ENCODE measurements at regions not wholly inside any gene's neighbourhood (a gene's known extent, or its start where the extent isn't known, plus 50 kb on each side); places are given as distances from the start of the nearest gene placed in this dataset.

DNA sequence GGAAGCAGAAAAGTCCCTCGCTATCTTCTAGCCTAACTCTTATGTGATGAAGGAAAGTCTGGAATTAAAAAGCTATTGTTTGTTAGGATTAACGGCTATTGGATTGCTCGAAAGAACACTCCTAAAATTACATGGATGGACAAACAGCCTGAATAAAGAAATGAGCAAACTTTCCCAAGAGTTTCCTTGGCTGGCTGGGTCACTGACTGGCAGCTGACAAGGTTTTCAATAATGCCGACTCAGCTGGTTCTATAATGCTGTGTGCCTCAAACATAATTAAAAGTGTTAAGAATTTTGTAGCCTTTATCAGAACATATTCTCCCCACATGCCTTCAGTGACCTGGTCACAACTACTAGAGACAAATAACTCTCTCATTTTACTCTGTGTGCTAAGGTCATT is 142.9 kb upstream of the ADAMTS9 start (continued):
- TF ChIP-seq, protein P1, sequence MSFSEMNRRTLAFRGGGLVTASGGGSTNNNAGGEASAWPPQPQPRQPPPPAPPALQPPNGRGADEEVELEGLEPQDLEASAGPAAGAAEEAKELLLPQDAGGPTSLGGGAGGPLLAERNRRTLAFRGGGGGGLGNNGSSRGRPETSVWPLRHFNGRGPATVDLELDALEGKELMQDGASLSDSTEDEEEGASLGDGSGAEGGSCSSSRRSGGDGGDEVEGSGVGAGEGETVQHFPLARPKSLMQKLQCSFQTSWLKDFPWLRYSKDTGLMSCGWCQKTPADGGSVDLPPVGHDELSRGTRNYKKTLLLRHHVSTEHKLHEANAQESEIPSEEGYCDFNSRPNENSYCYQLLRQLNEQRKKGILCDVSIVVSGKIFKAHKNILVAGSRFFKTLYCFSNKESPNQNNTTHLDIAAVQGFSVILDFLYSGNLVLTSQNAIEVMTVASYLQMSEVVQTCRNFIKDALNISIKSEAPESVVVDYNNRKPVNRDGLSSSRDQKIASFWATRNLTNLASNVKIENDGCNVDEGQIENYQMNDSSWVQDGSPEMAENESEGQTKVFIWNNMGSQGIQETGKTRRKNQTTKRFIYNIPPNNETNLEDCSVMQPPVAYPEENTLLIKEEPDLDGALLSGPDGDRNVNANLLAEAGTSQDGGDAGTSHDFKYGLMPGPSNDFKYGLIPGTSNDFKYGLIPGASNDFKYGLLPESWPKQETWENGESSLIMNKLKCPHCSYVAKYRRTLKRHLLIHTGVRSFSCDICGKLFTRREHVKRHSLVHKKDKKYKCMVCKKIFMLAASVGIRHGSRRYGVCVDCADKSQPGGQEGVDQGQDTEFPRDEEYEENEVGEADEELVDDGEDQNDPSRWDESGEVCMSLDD (tag by site-specific recombination; IDR thresholded peaks at IDR 0.05), result no peak
- TF ChIP-seq, protein P2, sequence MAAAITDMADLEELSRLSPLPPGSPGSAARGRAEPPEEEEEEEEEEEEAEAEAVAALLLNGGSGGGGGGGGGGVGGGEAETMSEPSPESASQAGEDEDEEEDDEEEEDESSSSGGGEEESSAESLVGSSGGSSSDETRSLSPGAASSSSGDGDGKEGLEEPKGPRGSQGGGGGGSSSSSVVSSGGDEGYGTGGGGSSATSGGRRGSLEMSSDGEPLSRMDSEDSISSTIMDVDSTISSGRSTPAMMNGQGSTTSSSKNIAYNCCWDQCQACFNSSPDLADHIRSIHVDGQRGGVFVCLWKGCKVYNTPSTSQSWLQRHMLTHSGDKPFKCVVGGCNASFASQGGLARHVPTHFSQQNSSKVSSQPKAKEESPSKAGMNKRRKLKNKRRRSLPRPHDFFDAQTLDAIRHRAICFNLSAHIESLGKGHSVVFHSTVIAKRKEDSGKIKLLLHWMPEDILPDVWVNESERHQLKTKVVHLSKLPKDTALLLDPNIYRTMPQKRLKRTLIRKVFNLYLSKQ (tag by site-specific recombination; IDR thresholded peaks at IDR 0.05; ENCODE audit: borderline replicate concordance), result no peak
- TF ChIP-seq ZNF433 (tag by site-specific recombination; IDR thresholded peaks at IDR 0.05; ENCODE audit: low read depth) (no peak), ZNF311 (tag by site-specific recombination; IDR thresholded peaks at IDR 0.05; ENCODE audit: borderline replicate concordance) (no peak), ZNF473 (tag by site-specific recombination; IDR thresholded peaks at IDR 0.05) (no peak), ZNF555 (tag by site-specific recombination; conservative IDR thresholded peaks at IDR 0.05) (no peak), OSR2 (tag by site-specific recombination; IDR thresholded peaks at IDR 0.05) (no peak)
- TF ChIP-seq, protein P3, sequence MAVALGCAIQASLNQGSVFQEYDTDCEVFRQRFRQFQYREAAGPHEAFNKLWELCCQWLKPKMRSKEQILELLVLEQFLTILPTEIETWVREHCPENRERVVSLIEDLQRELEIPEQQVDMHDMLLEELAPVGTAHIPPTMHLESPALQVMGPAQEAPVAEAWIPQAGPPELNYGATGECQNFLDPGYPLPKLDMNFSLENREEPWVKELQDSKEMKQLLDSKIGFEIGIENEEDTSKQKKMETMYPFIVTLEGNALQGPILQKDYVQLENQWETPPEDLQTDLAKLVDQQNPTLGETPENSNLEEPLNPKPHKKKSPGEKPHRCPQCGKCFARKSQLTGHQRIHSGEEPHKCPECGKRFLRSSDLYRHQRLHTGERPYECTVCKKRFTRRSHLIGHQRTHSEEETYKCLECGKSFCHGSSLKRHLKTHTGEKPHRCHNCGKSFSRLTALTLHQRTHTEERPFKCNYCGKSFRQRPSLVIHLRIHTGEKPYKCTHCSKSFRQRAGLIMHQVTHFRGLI (tag by site-specific recombination; IDR thresholded peaks at IDR 0.05), result no peak

DNA sequence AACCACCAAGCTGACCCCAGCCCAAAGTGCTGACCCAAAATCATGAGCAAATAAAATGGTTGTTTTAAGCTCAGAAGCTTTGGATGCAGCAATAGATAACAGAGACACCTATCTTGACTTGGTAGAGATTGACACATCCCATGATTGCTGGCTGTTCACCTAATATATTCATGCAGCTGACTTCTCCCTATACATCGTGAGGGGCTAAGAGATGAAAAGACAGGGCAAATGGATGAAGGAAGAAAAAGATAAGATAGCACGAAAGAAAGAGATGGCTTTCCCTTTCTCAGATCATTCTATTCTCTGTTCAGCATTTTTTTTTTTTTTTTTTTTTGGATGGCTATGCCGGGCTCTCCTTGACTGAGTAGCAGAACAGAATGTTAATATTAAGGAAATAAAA is 141.5 kb upstream of the ADAMTS9 start:
- no peaks in the 10 kb centered on the region for H3K4me1 ChIP-seq (ENCODE audit: control insufficient read depth, insufficient read depth, low read length)
- TF ChIP-seq ZNF248 (tag by site-specific recombination; IDR thresholded peaks at IDR 0.05) (no peak), BCL11B (tag by site-specific recombination; IDR thresholded peaks at IDR 0.05; ENCODE audit: low read depth) (no peak), ZNF624 (tag by site-specific recombination; IDR thresholded peaks at IDR 0.05) (no peak)
- TF ChIP-seq, protein P4, sequence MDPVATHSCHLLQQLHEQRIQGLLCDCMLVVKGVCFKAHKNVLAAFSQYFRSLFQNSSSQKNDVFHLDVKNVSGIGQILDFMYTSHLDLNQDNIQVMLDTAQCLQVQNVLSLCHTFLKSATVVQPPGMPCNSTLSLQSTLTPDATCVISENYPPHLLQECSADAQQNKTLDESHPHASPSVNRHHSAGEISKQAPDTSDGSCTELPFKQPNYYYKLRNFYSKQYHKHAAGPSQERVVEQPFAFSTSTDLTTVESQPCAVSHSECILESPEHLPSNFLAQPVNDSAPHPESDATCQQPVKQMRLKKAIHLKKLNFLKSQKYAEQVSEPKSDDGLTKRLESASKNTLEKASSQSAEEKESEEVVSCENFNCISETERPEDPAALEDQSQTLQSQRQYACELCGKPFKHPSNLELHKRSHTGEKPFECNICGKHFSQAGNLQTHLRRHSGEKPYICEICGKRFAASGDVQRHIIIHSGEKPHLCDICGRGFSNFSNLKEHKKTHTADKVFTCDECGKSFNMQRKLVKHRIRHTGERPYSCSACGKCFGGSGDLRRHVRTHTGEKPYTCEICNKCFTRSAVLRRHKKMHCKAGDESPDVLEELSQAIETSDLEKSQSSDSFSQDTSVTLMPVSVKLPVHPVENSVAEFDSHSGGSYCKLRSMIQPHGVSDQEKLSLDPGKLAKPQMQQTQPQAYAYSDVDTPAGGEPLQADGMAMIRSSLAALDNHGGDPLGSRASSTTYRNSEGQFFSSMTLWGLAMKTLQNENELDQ (tag by site-specific recombination; IDR thresholded peaks at IDR 0.05; ENCODE audit: low read depth), result no peak
- TF ChIP-seq, protein P5, sequence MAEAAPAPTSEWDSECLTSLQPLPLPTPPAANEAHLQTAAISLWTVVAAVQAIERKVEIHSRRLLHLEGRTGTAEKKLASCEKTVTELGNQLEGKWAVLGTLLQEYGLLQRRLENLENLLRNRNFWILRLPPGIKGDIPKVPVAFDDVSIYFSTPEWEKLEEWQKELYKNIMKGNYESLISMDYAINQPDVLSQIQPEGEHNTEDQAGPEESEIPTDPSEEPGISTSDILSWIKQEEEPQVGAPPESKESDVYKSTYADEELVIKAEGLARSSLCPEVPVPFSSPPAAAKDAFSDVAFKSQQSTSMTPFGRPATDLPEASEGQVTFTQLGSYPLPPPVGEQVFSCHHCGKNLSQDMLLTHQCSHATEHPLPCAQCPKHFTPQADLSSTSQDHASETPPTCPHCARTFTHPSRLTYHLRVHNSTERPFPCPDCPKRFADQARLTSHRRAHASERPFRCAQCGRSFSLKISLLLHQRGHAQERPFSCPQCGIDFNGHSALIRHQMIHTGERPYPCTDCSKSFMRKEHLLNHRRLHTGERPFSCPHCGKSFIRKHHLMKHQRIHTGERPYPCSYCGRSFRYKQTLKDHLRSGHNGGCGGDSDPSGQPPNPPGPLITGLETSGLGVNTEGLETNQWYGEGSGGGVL (tag by site-specific recombination; IDR thresholded peaks at IDR 0.05), result no peak
- H3K27ac ChIP-seq (ENCODE audit: extremely low read depth, low read depth, low read length), result no peak overlapping the region
- ChIA-PET CTCF (no interaction called here), POLR2A (interaction anchor here (0.6 to 0.7 kb wide), 2 partner anchors 65 to 1177 kb away, joined by 3 to 6 read pairs; no protein-coding TSS in a partner anchor)
- no peaks in the 10 kb centered on the region for H3K36me3 ChIP-seq (ENCODE audit: control insufficient read depth in 2 of 2, insufficient read depth in 1 of 2, low read length in 2 of 2)
- no peak overlapping the region for H3K4me3 ChIP-seq (ENCODE audit: low read depth, low read length)
- no peaks in the 10 kb centered on the region for H3K9me3 ChIP-seq (ENCODE audit: control insufficient read depth, insufficient read depth, low read depth, low read length)

Data from HEK293 (cell line).